Astrocyte (in vitro differentiated cells and primary cell): ENCODE measurements at regions not wholly inside any gene's neighbourhood (a gene's known extent, or its start where the extent isn't known, plus 50 kb on each side); places are given as distances from the start of the nearest gene placed in this dataset.

Source experiments
- DNase-seq: peaks from one replicate; pipeline ENCODE4 v3.0.0-alpha.2; 2010; ENCODE audit warnings: low read depth
- FAIRE-seq: peaks from 2 replicates; lab custom pipeline; 2011; peaks lifted over from hg19 to GRCh38; lab: Jason Lieb, UNC
- H2AFZ ChIP-seq: 2 replicates; pipeline ENCODE4 v1.6.0; 2012; ENCODE audit warnings: low read depth, low read length, inconsistent platforms
- H3K27ac ChIP-seq: 2 replicates; pipeline ENCODE4 v1.5.1; 2011; ENCODE audit warnings: low read depth, low read length, inconsistent platforms
- H3K27me3 ChIP-seq: 2 replicates; pipeline ENCODE4 v1.6.0; 2011; ENCODE audit warnings: low read length, inconsistent platforms; ENCODE audit not compliant: insufficient read depth
- H3K36me3 ChIP-seq: 2 replicates; pipeline ENCODE4 v1.5.1; 2011; ENCODE audit warnings: low read length, inconsistent platforms; ENCODE audit not compliant: insufficient read depth
- H3K4me1 ChIP-seq: 2 replicates; pipeline ENCODE4 v1.5.1; 2011; ENCODE audit warnings: low read length, inconsistent platforms; ENCODE audit not compliant: insufficient read depth
- H3K4me2 ChIP-seq: 2 replicates; pipeline ENCODE4 v1.6.0; 2012; ENCODE audit warnings: low read length, inconsistent platforms
- H3K4me3 ChIP-seq: 2 replicates; pipeline ENCODE4 v1.5.1; 2011; ENCODE audit warnings: low read depth, mild to moderate bottlenecking, low read length, inconsistent platforms; ENCODE audit not compliant: insufficient read depth
- H3K79me2 ChIP-seq: 2 replicates; pipeline ENCODE4 v1.6.0; 2012; ENCODE audit warnings: mild to moderate bottlenecking, low read length, inconsistent platforms; ENCODE audit not compliant: insufficient read depth
- H3K9ac ChIP-seq: 2 replicates; pipeline ENCODE4 v1.6.0; 2012; ENCODE audit warnings: mild to moderate bottlenecking, low read length, inconsistent platforms
- H3K9me3 ChIP-seq: 2 replicates; pipeline ENCODE4 v1.5.1; 2012; ENCODE audit warnings: low read depth, mild to moderate bottlenecking, low read length, inconsistent platforms; ENCODE audit not compliant: insufficient read depth
- H4K20me1 ChIP-seq: 2 replicates; pipeline ENCODE4 v1.6.0; 2012; ENCODE audit warnings: low read length, inconsistent platforms; ENCODE audit not compliant: insufficient read depth
- H3K27ac Mint-ChIP-seq: one replicate; pipeline ENCODE4 v1.8.0; 2021; ENCODE audit warnings: mild to moderate bottlenecking, mixed read lengths; ENCODE audit not compliant: unreplicated experiment
- H3K27me3 Mint-ChIP-seq: one replicate; pipeline ENCODE4 v1.8.0; 2021; ENCODE audit warnings: low read depth, mixed read lengths; ENCODE audit not compliant: unreplicated experiment
- H3K36me3 Mint-ChIP-seq: one replicate; pipeline ENCODE4 v1.8.0; 2021; ENCODE audit warnings: low read depth, mixed read lengths; ENCODE audit not compliant: unreplicated experiment
- H3K4me1 Mint-ChIP-seq: one replicate; pipeline ENCODE4 v1.8.0; 2021; ENCODE audit warnings: low read depth, mixed read lengths; ENCODE audit not compliant: unreplicated experiment
- H3K4me3 Mint-ChIP-seq: one replicate; pipeline ENCODE4 v1.8.0; 2021; ENCODE audit warnings: mild to moderate bottlenecking, moderate library complexity, mixed read lengths; ENCODE audit not compliant: unreplicated experiment
- H3K9me3 Mint-ChIP-seq: one replicate; pipeline ENCODE4 v1.8.0; 2021; ENCODE audit warnings: mild to moderate bottlenecking, mixed read lengths; ENCODE audit not compliant: unreplicated experiment
- CTCF ChIP-seq: IDR thresholded peaks from 2 replicates; pipeline ENCODE4 v1.5.1; 2011; ENCODE audit warnings: low read depth, mild to moderate bottlenecking, inconsistent platforms, low read length, moderate library complexity; ENCODE audit not compliant: insufficient read depth
- EZH2 ChIP-seq: IDR thresholded peaks from 2 replicates; pipeline ENCODE4 v1.6.1; 2012; ENCODE audit warnings: mild to moderate bottlenecking, low read length, inconsistent platforms; ENCODE audit not compliant: insufficient read depth

DNA sequence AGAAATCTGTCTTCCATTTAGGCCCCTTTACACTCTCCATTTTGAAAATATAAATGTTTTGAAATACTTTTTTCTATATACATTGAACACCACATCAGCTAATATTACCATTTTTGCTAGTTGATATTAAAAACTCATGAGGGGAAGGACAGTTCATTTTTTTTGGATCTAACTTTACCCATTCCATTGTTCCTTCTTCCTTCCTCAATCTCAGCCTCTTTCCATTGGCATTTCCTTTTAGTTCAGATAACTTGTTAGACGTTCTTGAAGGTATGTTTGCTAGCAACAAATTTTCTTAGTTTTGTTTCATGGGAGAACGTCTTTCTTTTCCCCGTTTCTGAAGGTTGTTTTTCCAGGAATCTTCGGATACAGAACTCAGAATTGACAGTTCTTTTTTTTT is 759.0 kb downstream of the SOCS6 start:
- Histone ChIP-seq H4K20me1 (no peaks in the 10 kb centered on the region), H3K4me3 (no peak overlapping the region), H3K79me2 (no peaks in the 10 kb centered on the region), H2AFZ (no peak overlapping the region), H3K9me3 (no peaks in the 10 kb centered on the region), H3K36me3 (no peaks in the 10 kb centered on the region), H3K9ac (no peak overlapping the region), H3K27ac (no peak overlapping the region), H3K27me3 (no peaks in the 10 kb centered on the region), H3K4me2 (no peak overlapping the region), H3K4me1 (no peaks in the 10 kb centered on the region)
- Mint-ChIP-seq H3K36me3 (no peaks in the 10 kb centered on the region), H3K4me1 (no peaks in the 10 kb centered on the region), H3K27ac (no peak overlapping the region), H3K27me3 (no peaks in the 10 kb centered on the region), H3K9me3 (peaks cover 2% of the 10 kb centered on the region), H3K4me3 (no peak overlapping the region)
- DNase-seq (no peak), FAIRE-seq (no peak)
- TF ChIP-seq EZH2 (no peak), CTCF (no peak)

DNA sequence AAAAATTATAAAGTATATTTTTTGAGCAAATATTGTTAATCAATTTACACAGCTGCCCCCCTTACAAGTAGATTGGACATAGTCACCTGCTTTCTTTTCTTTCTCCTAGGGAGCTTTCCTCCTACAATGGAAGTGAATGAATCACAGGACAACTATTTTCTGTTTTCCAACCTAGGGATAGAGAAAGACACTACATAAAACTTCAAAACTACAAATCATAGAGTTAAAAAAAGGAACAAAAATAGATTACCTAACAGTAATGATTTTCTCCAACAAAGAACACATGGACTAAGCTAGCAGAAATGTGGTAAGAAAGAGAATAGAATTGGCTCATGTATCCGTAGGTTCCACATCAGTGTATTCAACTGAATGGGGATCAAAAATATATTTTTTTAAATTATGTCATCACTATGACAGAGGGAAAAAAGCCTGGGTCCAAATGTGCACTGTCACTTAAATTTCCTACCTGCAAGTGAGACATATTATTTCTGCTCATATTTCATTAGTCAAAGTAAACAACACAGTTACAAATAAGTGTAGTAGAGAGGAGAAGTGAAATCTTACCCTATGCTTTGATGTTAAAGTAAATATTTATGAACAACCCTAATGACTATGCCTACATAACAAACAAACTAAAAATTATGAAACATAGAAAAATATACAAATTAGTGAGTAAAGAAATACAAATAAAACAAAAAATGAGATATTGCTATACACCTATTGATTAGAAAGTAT is 756.7 kb downstream of the SOCS6 start:
- Histone ChIP-seq H3K4me1 (no peaks in the 10 kb centered on the region), H3K79me2 (no peaks in the 10 kb centered on the region), H3K4me2 (no peak overlapping the region), H3K9ac (no peak overlapping the region), H3K4me3 (no peak overlapping the region), H3K9me3 (no peaks in the 10 kb centered on the region), H2AFZ (no peak overlapping the region), H3K36me3 (no peaks in the 10 kb centered on the region), H3K27me3 (no peaks in the 10 kb centered on the region), H4K20me1 (no peaks in the 10 kb centered on the region), H3K27ac (no peak overlapping the region)
- Mint-ChIP-seq H3K4me1 (no peaks in the 10 kb centered on the region), H3K27ac (no peak overlapping the region), H3K9me3 (peaks cover 2% of the 10 kb centered on the region), H3K4me3 (no peak overlapping the region), H3K27me3 (no peaks in the 10 kb centered on the region), H3K36me3 (no peaks in the 10 kb centered on the region)
- no peak for FAIRE-seq
- DNase-seq, result peak; percentile 4
- TF ChIP-seq EZH2 (no peak), CTCF (no peak)

DNA sequence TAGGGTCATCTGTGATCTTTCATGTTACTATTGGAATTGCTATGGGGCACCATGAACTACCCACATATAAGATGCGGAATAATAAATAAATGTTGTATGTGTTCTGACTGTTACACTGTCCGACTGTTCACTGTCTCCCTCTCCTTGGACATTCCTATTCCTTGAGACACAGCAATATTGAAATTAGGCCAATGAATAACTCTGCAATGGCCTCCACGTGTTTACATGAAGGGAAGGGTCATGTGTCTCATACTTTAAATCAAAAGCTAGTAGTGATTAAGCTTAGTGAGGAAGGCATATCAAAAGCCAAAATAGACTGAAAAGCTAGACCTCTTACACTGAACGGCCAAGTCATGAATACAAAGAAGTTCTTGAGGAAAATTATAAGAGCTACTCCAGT is 751.3 kb downstream of the SOCS6 start:
- H4K20me1 ChIP-seq, result no peaks in the 10 kb centered on the region
- TF ChIP-seq EZH2, result no peak
- TF ChIP-seq CTCF, result no peak
- H3K4me3 Mint-ChIP-seq, result no peak overlapping the region
- H3K4me1 Mint-ChIP-seq, result no peaks in the 10 kb centered on the region
- FAIRE-seq (peak; percentile 76), DNase-seq (peak; percentile 54)
- H3K36me3 ChIP-seq, result no peaks in the 10 kb centered on the region
- no peak overlapping the region for H3K9ac ChIP-seq
- H3K4me1 ChIP-seq, result peaks cover 8% of the 10 kb centered on the region
- no peak overlapping the region for H3K4me3 ChIP-seq
- H2AFZ ChIP-seq, result peak overlapping the region; percentile 44
- H3K4me2 ChIP-seq, result no peak overlapping the region
- no peaks in the 10 kb centered on the region for H3K9me3 ChIP-seq
- H3K9me3 Mint-ChIP-seq, result peaks cover 2% of the 10 kb centered on the region
- H3K27me3 ChIP-seq, result no peaks in the 10 kb centered on the region
- no peaks in the 10 kb centered on the region for H3K79me2 ChIP-seq
- no peaks in the 10 kb centered on the region for H3K36me3 Mint-ChIP-seq
- H3K27ac Mint-ChIP-seq, result no peak overlapping the region
- no peak overlapping the region for H3K27ac ChIP-seq
- H3K27me3 Mint-ChIP-seq, result no peaks in the 10 kb centered on the region
